NCI-H69 (cell line): ENCODE measurements at regions not wholly inside any gene's neighbourhood (a gene's known extent, or its start where the extent isn't known, plus 50 kb on each side); places are given as distances from the start of the nearest gene placed in this dataset.
A peak's percentile ranks its signal among the peaks of the same experiment; 100 is the strongest.
"Not testable (repeated sequence)": the region's sequence is repeated elsewhere in the genome, so short reads cannot be mapped to it uniquely, and the experiment has no call there.

Experiments used
- DNase-seq: peaks from one replicate; lab custom pipeline; 2025; lab: John Stamatoyannopoulos, UW

GRCh38 chr5:90338712-90339372 lies 70.7 kb downstream of the CETN3 start:
- DNase-seq: peak; percentile 30

DNA sequence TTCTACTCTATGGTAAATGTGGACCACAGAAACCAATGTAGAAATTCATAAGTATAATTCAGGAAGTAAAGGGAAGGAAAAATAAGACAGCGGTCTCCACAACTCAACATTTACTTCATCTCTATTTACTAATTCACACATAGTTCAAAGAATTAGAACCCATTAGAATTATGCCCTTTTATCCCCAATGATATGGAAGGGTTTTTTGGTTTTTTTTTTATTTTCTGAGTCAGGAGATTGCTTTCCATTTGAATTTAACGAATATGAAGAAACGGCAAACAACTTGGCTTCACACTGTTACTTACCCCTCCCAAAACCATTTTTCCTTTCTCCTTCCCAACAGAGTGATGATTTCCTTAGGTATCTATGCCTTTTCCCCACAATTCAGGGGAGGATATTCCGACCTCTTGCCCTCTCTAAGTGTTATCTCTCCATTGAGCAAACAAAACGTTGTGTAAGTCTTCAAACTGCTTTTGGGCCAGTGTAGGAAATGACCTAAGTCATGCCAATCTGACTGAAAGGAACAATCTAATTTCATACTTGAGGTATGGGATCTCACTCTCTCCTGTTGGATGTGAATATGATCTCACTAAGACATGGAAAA lies 72.0 kb downstream of the CETN3 start:
- DNase-seq: no peak

- no peak for DNase-seq
Measured at GRCh38 chr5:90336752-90337151, 72.8 kb downstream of the CETN3 start.

GRCh38 chr5:90334741-90335140 lies 74.8 kb downstream of the CETN3 start:
- no peak for DNase-seq

DNA sequence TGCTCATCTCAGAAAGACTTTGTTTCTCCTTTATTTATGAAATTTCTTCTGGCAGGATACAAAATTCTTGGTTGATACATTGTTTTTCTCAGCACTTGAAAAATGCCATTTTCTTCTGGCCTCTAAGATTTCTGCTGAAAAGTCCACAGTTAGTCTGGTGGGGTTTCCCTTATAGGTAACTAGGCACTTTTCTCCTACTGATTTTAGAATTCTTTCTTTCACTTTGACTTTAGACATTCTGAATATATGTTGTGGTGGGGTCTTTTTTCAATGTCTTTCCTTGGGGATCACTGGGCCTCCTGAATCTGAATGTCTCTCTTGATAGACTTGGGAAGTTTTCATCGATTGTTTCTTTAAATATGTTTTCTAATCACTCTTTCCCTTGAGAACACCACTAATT lies 79.6 kb downstream of the CETN3 start:
- DNase-seq: no peak

DNA sequence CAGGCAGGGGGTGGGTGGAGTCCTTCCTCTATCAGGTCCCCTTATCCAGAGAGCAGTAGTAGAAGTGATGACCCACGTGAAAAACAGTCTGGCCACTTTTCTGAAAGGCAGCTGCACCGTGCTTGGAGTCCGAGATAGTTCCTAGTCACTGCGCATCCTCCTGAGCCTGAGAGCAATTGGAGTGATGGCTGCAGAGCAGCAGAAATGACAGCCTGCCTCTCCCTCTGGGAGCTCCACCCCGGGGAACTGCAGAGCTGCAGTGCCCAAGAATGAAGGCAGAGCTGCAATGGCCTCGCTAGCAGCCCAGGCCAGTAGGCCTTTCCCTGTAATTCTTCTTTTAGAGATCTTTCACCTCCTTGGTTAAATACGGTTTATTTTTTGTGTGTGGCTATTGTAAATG lies 82.6 kb downstream of the CETN3 start:
- DNase-seq: no peak

DNA sequence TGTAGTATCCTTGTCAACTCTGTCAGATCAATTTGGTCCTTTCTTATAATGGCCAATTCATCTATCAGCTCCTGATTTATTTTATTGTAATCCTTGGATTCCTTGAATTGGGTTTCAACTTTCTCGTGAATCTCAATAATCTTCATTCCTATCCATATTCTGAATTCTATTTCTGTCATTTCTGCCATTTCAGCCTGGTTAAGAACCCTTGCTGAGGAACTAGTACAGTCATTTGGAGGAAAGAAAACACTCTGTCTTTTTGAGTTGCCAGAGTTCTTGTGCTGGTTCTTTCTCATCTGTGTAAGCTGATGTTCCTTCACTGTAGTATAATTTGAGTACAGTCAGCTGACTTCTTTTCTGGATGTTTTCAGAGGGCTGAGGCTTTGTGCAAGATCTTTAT lies 84.5 kb downstream of the CETN3 start:
- DNase-seq: no peak

- DNase-seq: not testable (repeated sequence)
Measured at GRCh38 chr5:90320348-90320747, 89.2 kb downstream of the CETN3 start.

- no peak for DNase-seq
Measured at GRCh38 chr5:90312027-90312426, 97.5 kb downstream of the CETN3 start.

DNA sequence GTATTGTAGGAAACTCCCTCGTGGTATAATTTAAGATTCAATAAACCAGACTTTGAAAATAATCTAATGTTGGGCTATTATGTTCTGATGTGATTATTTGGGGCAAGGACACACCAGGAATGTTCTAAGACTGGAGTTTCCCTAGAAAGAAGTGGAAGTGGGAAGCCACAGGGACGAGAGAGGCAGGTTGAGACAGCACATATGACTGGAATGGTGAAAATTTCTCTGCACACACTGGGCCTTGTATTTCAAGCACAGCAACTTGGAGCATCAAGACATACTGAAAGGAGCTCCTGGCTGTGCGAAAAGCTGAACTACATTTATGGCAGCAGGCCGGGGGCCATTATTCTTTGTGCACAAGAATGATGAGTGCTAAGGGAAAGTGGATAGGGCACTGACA lies 98.2 kb downstream of the CETN3 start:
- DNase-seq: no peak

GRCh38 chr5:90308787-90309585 lies 100.6 kb downstream of the CETN3 start:
- no peak for DNase-seq

DNA sequence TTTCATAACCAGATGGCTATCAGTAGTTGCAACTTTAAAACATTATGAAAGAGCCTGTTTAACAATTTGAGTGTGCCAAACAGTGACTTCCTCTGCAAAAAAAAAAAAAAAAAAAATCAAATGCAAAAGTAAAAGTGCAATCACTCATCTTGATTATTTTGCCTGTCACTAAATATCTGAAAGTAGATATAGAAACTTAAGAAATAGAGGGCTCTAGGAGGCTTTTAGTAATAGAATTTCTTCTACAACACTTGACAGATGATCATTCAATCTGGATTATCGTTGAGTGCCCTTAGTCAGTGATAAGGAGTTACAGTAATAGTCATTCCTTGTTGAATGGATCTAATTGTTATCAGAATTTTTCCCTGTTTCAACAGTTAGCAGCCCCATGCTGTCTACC lies 101.8 kb downstream of the CETN3 start:
- no peak for DNase-seq

- no peak for DNase-seq
Measured at GRCh38 chr5:90307322-90307721, 102.2 kb downstream of the CETN3 start.

GRCh38 chr5:90306613-90307012 lies 102.9 kb downstream of the CETN3 start:
- DNase-seq: no peak

- DNase-seq: no peak
Measured at GRCh38 chr5:90305041-90305720, 104.4 kb downstream of the CETN3 start.

- no peak for DNase-seq
Measured at GRCh38 chr5:90301248-90301647, 108.3 kb downstream of the CETN3 start.

- no peak for DNase-seq
Measured at GRCh38 chr5:90297045-90297764, 112.4 kb downstream of the CETN3 start.

DNA sequence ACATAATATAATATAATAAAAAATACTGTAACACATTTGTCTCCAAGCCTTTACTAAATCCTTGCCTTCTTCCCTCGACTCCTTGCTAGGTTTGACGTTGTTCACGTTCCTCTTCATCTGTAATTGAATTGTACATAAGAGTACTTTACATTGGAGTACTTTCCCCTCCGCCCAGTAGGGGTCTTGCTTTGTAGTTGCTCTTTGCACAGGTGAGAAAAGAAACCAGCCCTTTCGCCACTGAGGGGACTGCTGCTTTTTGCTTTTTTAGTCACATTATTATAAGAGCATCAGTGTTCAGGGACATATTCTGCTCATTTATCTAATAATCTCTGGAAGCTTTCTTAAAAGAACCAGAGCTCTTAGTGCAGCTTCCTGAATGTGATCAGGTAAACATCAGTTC lies 115.0 kb downstream of the CETN3 start:
- DNase-seq: peak; percentile 53

GRCh38 chr5:90293931-90294330 lies 115.6 kb downstream of the CETN3 start:
- no peak for DNase-seq

- DNase-seq: no peak
Measured at GRCh38 chr5:90290648-90291047, 118.9 kb downstream of the CETN3 start.

- DNase-seq: no peak
Measured at GRCh38 chr5:90289837-90290236, 119.7 kb downstream of the CETN3 start.

GRCh38 chr5:90287036-90287435 lies 122.5 kb downstream of the CETN3 start:
- DNase-seq: no peak
